Activated T-cell treated with anti-CD3 and anti-CD28 coated beads for 24 hours (primary cell): ENCODE measurements at regions not wholly inside any gene's neighbourhood (a gene's known extent, or its start where the extent isn't known, plus 50 kb on each side); places are given as distances from the start of the nearest gene placed in this dataset.
"Not testable (repeated sequence)": the region's sequence is repeated elsewhere in the genome, so short reads cannot be mapped to it uniquely, and the experiment has no call there.

Source experiments
- DNase-seq: peaks from one replicate; pipeline ENCODE4 v3.0.0-alpha.2; 2020; ENCODE audit warnings: low read depth

GRCh38 chrX:66110112-66110511 lies 53.9 kb upstream of the HEPH start:
- peak; percentile 1 for DNase-seq

GRCh38 chrX:66107860-66108259 lies 56.2 kb upstream of the HEPH start:
- DNase-seq, result not testable (repeated sequence)

GRCh38 chrX:66102398-66102797 lies 61.6 kb upstream of the HEPH start:
- DNase-seq, result not testable (repeated sequence)

- no peak for DNase-seq
Measured at GRCh38 chrX:66098162-66098561, 58.3 kb upstream of the VSIG4 start.

- not testable (repeated sequence) for DNase-seq
Measured at GRCh38 chrX:66096987-66097386, 57.1 kb upstream of the VSIG4 start.

- not testable (repeated sequence) for DNase-seq
Measured at GRCh38 chrX:66090004-66090403, 50.1 kb upstream of the VSIG4 start.
